ENCODE measurements at regions not wholly inside any gene's neighbourhood (a gene's known extent, or its start where the extent isn't known, plus 50 kb on each side); places are given as distances from the start of the nearest gene placed in this dataset.

DNA sequence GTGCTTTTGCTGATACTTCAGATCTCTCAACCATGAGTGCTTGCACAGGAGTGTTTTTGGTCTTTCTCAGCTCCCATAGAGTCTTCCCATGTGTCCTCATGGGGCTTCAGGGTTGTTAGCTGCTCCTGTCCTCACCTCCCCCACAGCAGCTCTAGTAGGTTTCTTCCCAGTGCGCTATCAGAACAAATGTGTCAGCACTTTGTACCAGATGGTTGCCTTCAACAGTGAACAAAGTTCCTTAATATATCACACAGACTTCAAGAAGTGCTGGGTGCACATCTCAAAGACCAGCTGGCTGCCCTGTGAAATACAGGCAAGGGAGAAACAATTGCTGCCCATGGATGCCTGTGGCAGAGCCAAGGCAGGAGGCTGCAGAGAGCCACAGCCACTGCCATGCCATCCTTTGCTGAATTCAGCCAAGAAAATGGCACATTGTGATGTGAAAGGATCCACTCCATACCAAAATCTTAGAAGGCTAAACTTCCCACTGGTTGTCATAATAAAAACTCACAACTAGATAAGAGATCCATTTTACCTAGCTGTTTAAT lies 471.3 kb downstream of the C6orf118 start:
- Histone ChIP-seq H3K4me3 (ENCODE audit: low read depth, low read length) (no peak overlapping the region), H3K36me3 (replicated peaks) (no peaks in the 10 kb centered on the region), H3K27ac (no peak overlapping the region), H3K27me3 (replicated peaks) (no peaks in the 10 kb centered on the region)
- in situ Hi-C loops (cut with HindIII; ENCODE audit: low pct_ligation_motif_present, low sequenced_read_pairs), result no loop called here
- TF ChIP-seq, protein P1, sequence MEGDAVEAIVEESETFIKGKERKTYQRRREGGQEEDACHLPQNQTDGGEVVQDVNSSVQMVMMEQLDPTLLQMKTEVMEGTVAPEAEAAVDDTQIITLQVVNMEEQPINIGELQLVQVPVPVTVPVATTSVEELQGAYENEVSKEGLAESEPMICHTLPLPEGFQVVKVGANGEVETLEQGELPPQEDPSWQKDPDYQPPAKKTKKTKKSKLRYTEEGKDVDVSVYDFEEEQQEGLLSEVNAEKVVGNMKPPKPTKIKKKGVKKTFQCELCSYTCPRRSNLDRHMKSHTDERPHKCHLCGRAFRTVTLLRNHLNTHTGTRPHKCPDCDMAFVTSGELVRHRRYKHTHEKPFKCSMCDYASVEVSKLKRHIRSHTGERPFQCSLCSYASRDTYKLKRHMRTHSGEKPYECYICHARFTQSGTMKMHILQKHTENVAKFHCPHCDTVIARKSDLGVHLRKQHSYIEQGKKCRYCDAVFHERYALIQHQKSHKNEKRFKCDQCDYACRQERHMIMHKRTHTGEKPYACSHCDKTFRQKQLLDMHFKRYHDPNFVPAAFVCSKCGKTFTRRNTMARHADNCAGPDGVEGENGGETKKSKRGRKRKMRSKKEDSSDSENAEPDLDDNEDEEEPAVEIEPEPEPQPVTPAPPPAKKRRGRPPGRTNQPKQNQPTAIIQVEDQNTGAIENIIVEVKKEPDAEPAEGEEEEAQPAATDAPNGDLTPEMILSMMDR (IDR thresholded peaks at IDR 0.05; ENCODE audit: low read depth, low read length, missing control alignments), result no peak
- no peak for DNase-seq

- in situ Hi-C loops (cut with HindIII; ENCODE audit: low pct_ligation_motif_present, low sequenced_read_pairs), result no loop called here
- Histone ChIP-seq H3K4me3 (ENCODE audit: low read depth, low read length) (no peak overlapping the region), H3K27me3 (replicated peaks) (no peaks in the 10 kb centered on the region), H3K27ac (no peak overlapping the region), H3K36me3 (replicated peaks) (no peaks in the 10 kb centered on the region)
- TF ChIP-seq, protein P1 (IDR thresholded peaks at IDR 0.05; ENCODE audit: low read depth, low read length, missing control alignments), result no peak
- DNase-seq, result no peak
Measured at GRCh38 chr6:164836486-164836885, 472.9 kb downstream of the C6orf118 start.

DNA sequence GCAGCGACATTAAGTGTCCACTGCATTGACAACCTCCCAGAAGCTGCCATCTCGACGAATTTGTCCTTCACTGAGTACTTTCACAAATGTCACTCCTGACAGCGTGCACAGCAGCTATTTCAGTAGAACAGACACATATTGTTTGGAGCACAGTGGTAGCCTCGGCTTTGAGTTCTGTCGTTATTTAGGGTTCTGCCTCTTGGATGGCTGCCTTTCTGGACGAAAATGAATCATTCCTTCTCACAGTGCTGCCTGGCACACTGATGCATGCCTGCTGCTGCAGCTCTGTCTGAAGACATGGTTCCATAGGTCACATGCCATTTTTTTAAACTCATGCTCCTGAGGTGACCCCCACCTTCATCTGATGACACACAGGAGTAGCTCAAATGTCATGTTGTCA lies 477.0 kb downstream of the C6orf118 start:
- H3K27me3 ChIP-seq (replicated peaks), result no peaks in the 10 kb centered on the region
- H3K27ac ChIP-seq, result no peak overlapping the region
- in situ Hi-C loops (cut with HindIII; ENCODE audit: low pct_ligation_motif_present, low sequenced_read_pairs), result no loop called here

DNA sequence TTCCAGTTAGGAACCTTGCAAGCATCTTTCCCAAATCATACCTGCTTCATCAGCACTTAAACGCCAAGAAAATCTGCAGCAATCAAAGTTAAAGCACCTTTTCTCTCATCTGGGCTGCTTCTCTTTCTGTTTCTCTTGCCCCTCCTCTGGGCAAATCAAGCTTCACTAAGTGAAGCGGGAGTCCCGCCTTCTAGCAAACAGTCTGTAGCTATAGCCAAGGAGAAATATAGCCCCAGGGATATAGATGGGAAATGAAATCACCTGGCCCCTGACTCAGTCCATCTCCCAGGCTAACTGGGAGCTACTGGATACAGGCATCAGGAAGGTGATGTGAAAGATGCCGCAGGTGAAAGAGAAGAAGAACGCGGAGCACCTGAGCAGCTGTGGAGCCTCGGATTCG lies 481.9 kb downstream of the C6orf118 start:
- no peaks in the 10 kb centered on the region for H3K36me3 ChIP-seq (replicated peaks)
- DNase-seq, result no peak
- in situ Hi-C loops (cut with HindIII; ENCODE audit: low pct_ligation_motif_present, low sequenced_read_pairs), result no loop called here
- H3K4me3 ChIP-seq (ENCODE audit: low read depth, low read length), result no peak overlapping the region
- no peaks in the 10 kb centered on the region for H3K27me3 ChIP-seq (replicated peaks)
- TF ChIP-seq, protein P1 (IDR thresholded peaks at IDR 0.05; ENCODE audit: low read depth, low read length, missing control alignments), result no peak
- no peak overlapping the region for H3K27ac ChIP-seq

More for the DNA sequence above, 477.0 kb downstream of the C6orf118 start:
- Histone ChIP-seq H3K4me3 (ENCODE audit: low read depth, low read length) (no peak overlapping the region), H3K36me3 (replicated peaks) (no peaks in the 10 kb centered on the region)
- TF ChIP-seq, protein P1 (IDR thresholded peaks at IDR 0.05; ENCODE audit: low read depth, low read length, missing control alignments), result no peak
- DNase-seq, result no peak

GRCh38 chr6:164826831-164827468 lies 482.5 kb downstream of the C6orf118 start:
- TF ChIP-seq, protein P1 (IDR thresholded peaks at IDR 0.05; ENCODE audit: low read depth, low read length, missing control alignments), result no peak
- Histone ChIP-seq H3K36me3 (replicated peaks) (no peaks in the 10 kb centered on the region), H3K27ac (no peak overlapping the region), H3K27me3 (replicated peaks) (no peaks in the 10 kb centered on the region), H3K4me3 (ENCODE audit: low read depth, low read length) (no peak overlapping the region)
- in situ Hi-C loops (cut with HindIII; ENCODE audit: low pct_ligation_motif_present, low sequenced_read_pairs), result no loop called here
- no peak for DNase-seq

DNA sequence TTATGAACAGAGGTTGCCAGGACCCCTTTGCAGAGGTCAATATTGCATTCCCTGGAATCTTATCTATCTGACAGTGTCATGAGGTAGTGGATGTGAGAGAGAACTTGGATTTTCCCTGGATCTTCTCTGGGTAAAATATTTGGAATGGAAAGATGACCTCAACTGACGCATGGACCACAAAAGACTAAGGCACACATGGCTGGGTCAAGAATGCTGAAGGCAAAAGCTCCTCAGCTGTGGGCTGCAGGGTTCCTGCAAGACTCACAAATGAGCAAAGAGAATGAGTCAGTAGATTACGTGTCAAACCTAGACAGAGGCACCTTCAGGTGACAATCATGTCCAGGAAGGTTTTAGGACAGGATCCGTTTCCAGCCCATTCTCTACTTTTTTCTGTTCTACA lies 484.0 kb downstream of the C6orf118 start:
- H3K4me3 ChIP-seq (ENCODE audit: low read depth, low read length), result no peak overlapping the region
- H3K36me3 ChIP-seq (replicated peaks), result no peaks in the 10 kb centered on the region
- TF ChIP-seq, protein P1 (IDR thresholded peaks at IDR 0.05; ENCODE audit: low read depth, low read length, missing control alignments), result no peak
- DNase-seq, result no peak
- in situ Hi-C loops (cut with HindIII; ENCODE audit: low pct_ligation_motif_present, low sequenced_read_pairs), result no loop called here
- no peaks in the 10 kb centered on the region for H3K27me3 ChIP-seq (replicated peaks)
- H3K27ac ChIP-seq, result no peak overlapping the region

All from brain microvascular endothelial cell (primary cell).